ENCODE measurements at regions not wholly inside any gene's neighbourhood (a gene's known extent, or its start where the extent isn't known, plus 50 kb on each side); places are given as distances from the start of the nearest gene placed in this dataset.

DNA sequence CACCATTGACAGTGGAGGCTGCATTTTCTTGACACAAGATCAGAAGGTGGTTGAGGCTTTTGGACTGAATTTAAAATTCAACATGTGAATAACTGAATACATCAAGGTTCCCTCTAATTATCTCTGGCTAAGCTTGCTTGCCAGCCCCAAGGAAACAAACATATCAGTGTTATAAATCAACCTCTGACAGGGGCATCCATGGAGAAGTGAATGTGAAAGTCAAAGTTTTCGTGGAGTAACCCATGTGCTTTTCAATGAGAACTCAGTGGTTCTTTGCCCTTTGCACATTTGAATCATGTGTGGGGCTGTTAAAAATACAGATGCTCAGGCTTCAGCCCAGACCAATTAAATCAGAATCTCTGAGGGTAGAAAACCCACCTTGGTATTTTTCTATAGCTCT is 128.9 kb downstream of the LRRC70 start:
- Histone ChIP-seq H3K4me3 (no peak overlapping the region), H3K27ac (no peak overlapping the region), H3K4me1 (no peaks in the 10 kb centered on the region), H3K27me3 (no peaks in the 10 kb centered on the region), H3K9me3 (peaks cover 6% of the 10 kb centered on the region), H3K36me3 (no peaks in the 10 kb centered on the region)
- DNase-seq (ENCODE audit: low spot score in 2 of 2): no peak
- TF ChIP-seq, protein P1, sequence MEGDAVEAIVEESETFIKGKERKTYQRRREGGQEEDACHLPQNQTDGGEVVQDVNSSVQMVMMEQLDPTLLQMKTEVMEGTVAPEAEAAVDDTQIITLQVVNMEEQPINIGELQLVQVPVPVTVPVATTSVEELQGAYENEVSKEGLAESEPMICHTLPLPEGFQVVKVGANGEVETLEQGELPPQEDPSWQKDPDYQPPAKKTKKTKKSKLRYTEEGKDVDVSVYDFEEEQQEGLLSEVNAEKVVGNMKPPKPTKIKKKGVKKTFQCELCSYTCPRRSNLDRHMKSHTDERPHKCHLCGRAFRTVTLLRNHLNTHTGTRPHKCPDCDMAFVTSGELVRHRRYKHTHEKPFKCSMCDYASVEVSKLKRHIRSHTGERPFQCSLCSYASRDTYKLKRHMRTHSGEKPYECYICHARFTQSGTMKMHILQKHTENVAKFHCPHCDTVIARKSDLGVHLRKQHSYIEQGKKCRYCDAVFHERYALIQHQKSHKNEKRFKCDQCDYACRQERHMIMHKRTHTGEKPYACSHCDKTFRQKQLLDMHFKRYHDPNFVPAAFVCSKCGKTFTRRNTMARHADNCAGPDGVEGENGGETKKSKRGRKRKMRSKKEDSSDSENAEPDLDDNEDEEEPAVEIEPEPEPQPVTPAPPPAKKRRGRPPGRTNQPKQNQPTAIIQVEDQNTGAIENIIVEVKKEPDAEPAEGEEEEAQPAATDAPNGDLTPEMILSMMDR (IDR thresholded peaks at IDR 0.05): no peak
- TF ChIP-seq EP300 (IDR thresholded peaks at IDR 0.05) (no peak), POLR2AphosphoS5 (IDR thresholded peaks at IDR 0.05) (no peak), POLR2A (IDR thresholded peaks at IDR 0.05) (no peak)
- WGBS: 35% methylated on average over 1 of the region's 1 CpG

DNA sequence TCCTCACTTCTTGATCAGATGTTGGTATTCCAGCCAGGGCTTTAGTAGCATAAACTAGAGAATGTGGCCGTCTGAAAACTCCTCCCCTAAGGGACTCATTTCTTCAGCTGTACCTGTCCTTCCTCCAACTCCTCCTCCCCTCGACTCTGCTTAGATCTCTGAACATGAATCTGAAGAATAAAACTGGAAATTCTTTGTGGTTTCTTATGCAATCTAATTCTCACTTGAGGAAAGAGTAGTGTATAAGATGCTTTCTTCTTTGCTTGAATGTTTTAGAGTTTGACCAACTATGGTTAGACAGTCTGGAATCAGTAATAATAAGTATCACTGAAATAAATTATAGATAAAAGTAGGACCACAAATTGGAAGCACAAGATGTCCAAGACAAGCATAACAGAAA is 128.5 kb downstream of the LRRC70 start:
- WGBS: 60% methylated on average over 2 of the region's 2 CpGs
- Histone ChIP-seq H3K27ac (no peak overlapping the region), H3K9me3 (peaks cover 6% of the 10 kb centered on the region), H3K4me1 (no peaks in the 10 kb centered on the region), H3K4me3 (no peak overlapping the region), H3K36me3 (no peaks in the 10 kb centered on the region), H3K27me3 (no peaks in the 10 kb centered on the region)
- no peak for TF ChIP-seq EP300 (IDR thresholded peaks at IDR 0.05)
- TF ChIP-seq, protein P1 (IDR thresholded peaks at IDR 0.05): no peak
- TF ChIP-seq POLR2AphosphoS5 (IDR thresholded peaks at IDR 0.05): no peak
- TF ChIP-seq POLR2A (IDR thresholded peaks at IDR 0.05): no peak
- DNase-seq (ENCODE audit: low spot score in 2 of 2): no peak

DNA sequence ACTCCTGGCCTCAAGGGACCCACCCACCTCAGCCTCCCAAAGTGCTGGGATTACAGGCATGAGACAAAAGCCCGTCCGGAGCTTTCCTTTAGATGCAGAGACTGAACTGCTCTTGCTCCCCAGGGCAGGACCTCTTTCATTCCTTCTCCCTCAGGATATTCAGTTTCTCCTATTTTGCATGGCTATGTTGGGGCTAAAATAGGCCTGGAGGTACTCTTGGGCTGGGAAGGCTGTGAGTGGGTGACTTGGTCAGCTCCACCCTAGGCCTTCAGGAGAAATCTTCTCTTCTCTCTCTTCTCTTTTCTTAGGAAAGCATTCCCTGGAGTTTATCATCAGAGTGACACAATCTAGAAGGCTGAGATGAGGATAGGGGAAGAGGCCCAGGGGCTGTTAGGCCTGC is 126.4 kb downstream of the LRRC70 start:
- WGBS: 90% methylated on average over 2 of the region's 2 CpGs
- H3K9me3 ChIP-seq: peaks cover 6% of the 10 kb centered on the region
- H3K27ac ChIP-seq: no peak overlapping the region
- H3K27me3 ChIP-seq: no peaks in the 10 kb centered on the region
- no peak for DNase-seq (ENCODE audit: low spot score in 2 of 2)
- H3K4me1 ChIP-seq: no peaks in the 10 kb centered on the region
- H3K36me3 ChIP-seq: no peaks in the 10 kb centered on the region
- no peak overlapping the region for H3K4me3 ChIP-seq
- TF ChIP-seq EP300 (IDR thresholded peaks at IDR 0.05): no peak
- no peak for TF ChIP-seq POLR2AphosphoS5 (IDR thresholded peaks at IDR 0.05)
- TF ChIP-seq, protein P1 (IDR thresholded peaks at IDR 0.05): no peak

DNA sequence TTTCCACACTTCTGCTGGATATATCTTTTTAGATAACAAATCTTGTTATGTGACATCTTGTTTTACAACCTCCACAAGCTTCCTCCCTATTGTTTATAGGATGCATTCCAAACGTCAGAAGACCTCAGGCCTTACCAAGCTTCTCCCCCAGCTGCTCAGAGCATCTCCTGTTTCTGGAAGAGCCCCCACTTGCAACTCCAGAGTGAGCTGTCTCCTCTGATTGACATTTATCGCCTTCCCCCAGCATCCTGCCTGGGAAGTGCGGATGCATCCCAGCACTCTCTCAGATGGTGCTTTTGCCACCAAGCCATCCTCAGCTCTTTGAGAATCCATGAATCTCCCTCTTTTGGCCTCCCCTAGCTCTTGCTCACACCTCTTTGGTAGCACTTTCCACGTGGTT is 123.5 kb downstream of the LRRC70 start:
- no peaks in the 10 kb centered on the region for H3K27me3 ChIP-seq
- H3K27ac ChIP-seq: no peak overlapping the region
- no peaks in the 10 kb centered on the region for H3K36me3 ChIP-seq
- WGBS: 73% methylated on average over 4 of the region's 4 CpGs
- no peak for TF ChIP-seq EP300 (IDR thresholded peaks at IDR 0.05)
- no peak for TF ChIP-seq POLR2AphosphoS5 (IDR thresholded peaks at IDR 0.05)
- no peak for TF ChIP-seq POLR2A (IDR thresholded peaks at IDR 0.05)
- TF ChIP-seq, protein P1 (IDR thresholded peaks at IDR 0.05): no peak
- no peaks in the 10 kb centered on the region for H3K4me1 ChIP-seq
- DNase-seq (ENCODE audit: low spot score in 2 of 2): no peak
- H3K9me3 ChIP-seq: no peaks in the 10 kb centered on the region
- no peak overlapping the region for H3K4me3 ChIP-seq

DNA sequence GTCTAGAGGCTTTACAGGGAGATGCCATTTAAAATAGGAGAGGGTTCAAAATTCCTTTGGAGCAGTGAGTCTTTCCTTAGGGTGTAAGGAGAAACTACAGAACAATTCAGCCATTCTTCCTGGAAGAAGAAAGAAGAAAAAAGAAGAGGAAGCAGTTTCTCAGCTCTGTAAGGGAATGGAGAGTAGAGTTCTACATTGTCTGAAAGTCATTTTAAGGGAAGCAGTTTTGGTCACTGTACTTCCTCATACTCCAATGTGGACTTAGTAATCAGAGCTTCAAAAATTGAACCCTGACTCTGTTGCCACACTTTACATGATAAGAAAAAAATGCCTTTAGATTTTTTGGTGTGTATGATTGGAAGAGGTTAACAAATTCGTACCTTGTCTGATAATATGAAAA is 122.4 kb downstream of the LRRC70 start:
- Histone ChIP-seq H3K4me1 (no peaks in the 10 kb centered on the region), H3K4me3 (no peak overlapping the region), H3K27me3 (no peaks in the 10 kb centered on the region), H3K36me3 (no peaks in the 10 kb centered on the region), H3K27ac (no peak overlapping the region), H3K9me3 (no peaks in the 10 kb centered on the region)
- no peak for DNase-seq (ENCODE audit: low spot score in 2 of 2)
- TF ChIP-seq, protein P1 (IDR thresholded peaks at IDR 0.05): no peak
- TF ChIP-seq POLR2AphosphoS5 (IDR thresholded peaks at IDR 0.05) (no peak), EP300 (IDR thresholded peaks at IDR 0.05) (no peak), POLR2A (IDR thresholded peaks at IDR 0.05) (no peak)
- 84% methylated on average over 1 of the region's 1 CpG for WGBS

Measured in suprapubic skin (tissue), 4 donors.